Activated CD4-positive, alpha-beta memory T cell treated with anti-CD3 and anti-CD28 coated beads, Interleukin-2, amount 10 ng/mL, durations not matched to agents 7 days and 5 days (primary cell): ENCODE measurements at regions not wholly inside any gene's neighbourhood (a gene's known extent, or its start where the extent isn't known, plus 50 kb on each side); places are given as distances from the start of the nearest gene placed in this dataset.

Source experiments
- CTCF ChIA-PET: fragments of 350-600 bp; sonication (Branson Sonifier 250); formaldehyde crosslinking; loops from one replicate; lab custom pipeline; 2021; ENCODE audit warnings: antibody characterized with exemption, inconsistent platforms; lab: Charles Lee
- POLR2A ChIA-PET: fragments of 350-600 bp; sonication (Branson Sonifier 250); formaldehyde crosslinking; loops from one replicate; lab custom pipeline; 2021; ENCODE audit warnings: antibody characterized with exemption; lab: Charles Lee
- DNase-seq: peaks from one replicate; pipeline ENCODE4 v3.0.0-alpha.2; 2020
- H3K27ac Mint-ChIP-seq: one replicate; pipeline ENCODE4 v1.8.0; 2021; ENCODE audit warnings: mild to moderate bottlenecking, mixed read lengths
- H3K27me3 Mint-ChIP-seq: one replicate; pipeline ENCODE4 v1.8.0; 2021; ENCODE audit warnings: mixed read lengths
- H3K36me3 Mint-ChIP-seq: one replicate; pipeline ENCODE4 v1.8.0; 2021; ENCODE audit warnings: low read depth, mixed read lengths
- H3K4me1 Mint-ChIP-seq: one replicate; pipeline ENCODE4 v1.8.0; 2021; ENCODE audit warnings: mixed read lengths
- H3K4me3 Mint-ChIP-seq: one replicate; pipeline ENCODE4 v1.8.0; 2021; ENCODE audit warnings: mild to moderate bottlenecking, mixed read lengths
- H3K9me3 Mint-ChIP-seq: one replicate; pipeline ENCODE4 v1.8.0; 2021; ENCODE audit warnings: mixed read lengths

GRCh38 chr17:79316805-79317204 is 242.2 kb downstream of the ENGASE start:
- CTCF ChIA-PET: no interaction called here
- no peaks in the 10 kb centered on the region for H3K4me1 Mint-ChIP-seq
- POLR2A ChIA-PET: no interaction called here
- no peaks in the 10 kb centered on the region for H3K36me3 Mint-ChIP-seq
- H3K27me3 Mint-ChIP-seq: peaks cover 23% of the 10 kb centered on the region
- H3K4me3 Mint-ChIP-seq: no peak overlapping the region
- no peak overlapping the region for H3K27ac Mint-ChIP-seq
- no peak for DNase-seq
- no peaks in the 10 kb centered on the region for H3K9me3 Mint-ChIP-seq

- POLR2A ChIA-PET: no interaction called here
- no peaks in the 10 kb centered on the region for H3K9me3 Mint-ChIP-seq
- CTCF ChIA-PET: no interaction called here
- H3K4me3 Mint-ChIP-seq: no peak overlapping the region
- no peaks in the 10 kb centered on the region for H3K36me3 Mint-ChIP-seq
- no peaks in the 10 kb centered on the region for H3K4me1 Mint-ChIP-seq
- no peak for DNase-seq
- no peak overlapping the region for H3K27ac Mint-ChIP-seq
- H3K27me3 Mint-ChIP-seq: peaks cover 20% of the 10 kb centered on the region
These were observed 240.9 kb downstream of the ENGASE start for GRCh38 chr17:79315358-79316105.

DNA sequence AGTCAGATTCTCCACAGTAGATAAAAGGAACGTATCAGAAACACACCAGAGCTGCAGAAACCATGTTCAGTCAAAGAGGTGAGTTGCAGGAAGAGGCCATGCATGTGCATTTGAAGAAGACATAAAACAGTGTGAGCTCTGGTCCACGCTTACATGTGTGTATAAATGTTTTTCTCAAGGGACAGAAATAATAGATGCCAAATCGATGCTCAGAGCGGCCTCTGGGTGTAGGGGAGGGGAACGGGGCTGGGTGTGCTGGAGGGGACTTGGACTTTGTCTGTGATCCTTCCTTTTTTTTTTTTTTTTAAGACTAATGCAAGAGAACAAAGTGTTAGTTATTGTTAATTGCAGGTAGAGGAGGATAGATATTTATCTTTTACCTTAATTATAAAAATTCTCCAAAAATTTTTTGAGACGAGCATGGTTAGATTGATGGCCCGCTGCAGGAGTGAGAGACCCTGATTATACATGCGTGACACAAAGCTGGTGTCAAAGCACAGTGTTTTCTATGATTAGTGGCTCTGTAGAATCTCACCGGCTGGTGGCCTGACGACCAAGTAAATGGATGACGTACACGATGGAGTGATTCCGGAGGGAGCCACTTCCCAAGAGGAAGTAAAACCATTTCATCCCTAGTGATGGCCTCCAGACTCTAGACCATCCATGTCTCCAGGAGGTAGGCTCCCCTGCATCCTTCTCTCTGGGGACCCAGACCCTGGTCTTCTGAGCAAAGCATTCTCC is 240.2 kb downstream of the ENGASE start:
- Mint-ChIP-seq H3K4me1 (no peaks in the 10 kb centered on the region), H3K36me3 (no peaks in the 10 kb centered on the region), H3K4me3 (no peak overlapping the region), H3K9me3 (no peaks in the 10 kb centered on the region), H3K27ac (no peak overlapping the region), H3K27me3 (peaks cover 20% of the 10 kb centered on the region)
- ChIA-PET CTCF (no interaction called here), POLR2A (no interaction called here)
- DNase-seq: no peak

GRCh38 chr17:79311373-79311772 is 236.7 kb downstream of the ENGASE start:
- Mint-ChIP-seq H3K4me1 (no peaks in the 10 kb centered on the region), H3K9me3 (no peaks in the 10 kb centered on the region), H3K27ac (no peak overlapping the region), H3K36me3 (no peaks in the 10 kb centered on the region), H3K27me3 (peaks cover 16% of the 10 kb centered on the region), H3K4me3 (no peak overlapping the region)
- CTCF ChIA-PET: no interaction called here
- DNase-seq: no peak
- POLR2A ChIA-PET: no interaction called here

GRCh38 chr17:79306424-79307318 is 232.0 kb downstream of the ENGASE start:
- CTCF ChIA-PET: no interaction called here
- no peaks in the 10 kb centered on the region for H3K9me3 Mint-ChIP-seq
- peaks cover 6% of the 10 kb centered on the region for H3K27me3 Mint-ChIP-seq
- H3K4me3 Mint-ChIP-seq: no peak overlapping the region
- no peak overlapping the region for H3K27ac Mint-ChIP-seq
- H3K4me1 Mint-ChIP-seq: no peaks in the 10 kb centered on the region
- POLR2A ChIA-PET: no interaction called here
- DNase-seq: no peak
- no peaks in the 10 kb centered on the region for H3K36me3 Mint-ChIP-seq

DNA sequence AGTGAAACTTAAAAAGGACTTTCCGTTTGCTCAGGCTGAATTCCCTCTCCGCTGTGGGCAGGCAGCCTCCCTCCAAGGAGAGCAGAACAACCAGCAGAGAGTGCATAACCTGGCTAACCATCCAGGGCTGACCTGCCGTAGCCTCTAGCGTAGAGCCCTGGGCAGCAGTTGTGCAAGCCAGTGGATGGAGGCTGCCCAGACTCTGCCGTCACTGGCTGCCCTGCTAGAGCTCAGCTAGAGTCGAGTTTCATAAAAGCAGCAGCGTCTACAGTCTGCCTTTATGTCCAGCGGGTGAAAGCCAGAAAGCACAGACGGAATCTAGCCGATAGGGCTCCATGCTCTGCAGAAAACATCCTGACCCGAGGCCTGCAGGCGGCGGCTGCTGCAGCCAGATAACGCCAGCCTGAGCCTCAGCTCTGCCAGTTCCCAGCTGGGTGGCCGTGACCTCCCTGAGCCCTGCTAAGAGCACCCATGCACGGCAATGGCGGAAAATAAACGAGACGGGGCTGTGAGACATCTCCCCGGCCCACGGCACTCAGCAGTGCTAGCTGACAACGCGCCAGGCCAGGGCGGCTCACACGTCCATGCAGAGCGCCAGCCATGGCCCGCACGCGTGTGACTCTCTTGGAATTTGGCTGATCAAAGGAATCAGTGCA is 231.3 kb downstream of the ENGASE start:
- ChIA-PET CTCF (no interaction called here), POLR2A (no interaction called here)
- H3K27ac Mint-ChIP-seq: no peak overlapping the region
- no peak overlapping the region for H3K4me3 Mint-ChIP-seq
- no peaks in the 10 kb centered on the region for H3K9me3 Mint-ChIP-seq
- H3K27me3 Mint-ChIP-seq: peaks cover 6% of the 10 kb centered on the region
- H3K4me1 Mint-ChIP-seq: no peaks in the 10 kb centered on the region
- DNase-seq: no peak
- H3K36me3 Mint-ChIP-seq: no peaks in the 10 kb centered on the region

- Mint-ChIP-seq H3K27ac (no peak overlapping the region), H3K9me3 (no peaks in the 10 kb centered on the region), H3K4me1 (no peaks in the 10 kb centered on the region), H3K36me3 (no peaks in the 10 kb centered on the region), H3K4me3 (no peak overlapping the region), H3K27me3 (peaks cover 6% of the 10 kb centered on the region)
- ChIA-PET CTCF (no interaction called here), POLR2A (no interaction called here)
- DNase-seq: no peak
These were observed 230.7 kb downstream of the ENGASE start for GRCh38 chr17:79305376-79305767.

DNA sequence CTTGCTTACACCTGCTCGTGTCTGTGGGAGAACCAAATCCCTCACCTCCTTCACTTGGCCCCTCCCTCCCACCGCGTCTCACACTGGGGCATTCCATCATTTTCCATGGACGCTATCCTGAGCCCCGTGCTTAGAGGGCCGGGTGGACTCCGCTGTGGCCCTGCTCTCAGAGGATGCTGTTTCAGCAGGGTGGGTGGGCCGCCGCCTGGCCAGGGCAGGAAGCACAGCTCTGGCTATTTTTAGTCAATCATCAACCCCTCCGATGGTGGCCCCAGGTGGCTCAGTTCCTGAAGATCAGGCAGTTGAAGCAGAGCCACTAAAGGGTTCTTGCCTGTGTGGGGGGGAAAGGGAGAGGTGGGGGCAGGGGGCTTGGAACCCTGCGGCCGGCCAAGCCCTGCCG is 230.3 kb downstream of the ENGASE start:
- H3K9me3 Mint-ChIP-seq: no peaks in the 10 kb centered on the region
- H3K4me3 Mint-ChIP-seq: no peak overlapping the region
- ChIA-PET POLR2A (no interaction called here), CTCF (no interaction called here)
- DNase-seq: no peak
- peaks cover 6% of the 10 kb centered on the region for H3K27me3 Mint-ChIP-seq
- no peaks in the 10 kb centered on the region for H3K4me1 Mint-ChIP-seq
- H3K36me3 Mint-ChIP-seq: no peaks in the 10 kb centered on the region
- no peak overlapping the region for H3K27ac Mint-ChIP-seq

DNA sequence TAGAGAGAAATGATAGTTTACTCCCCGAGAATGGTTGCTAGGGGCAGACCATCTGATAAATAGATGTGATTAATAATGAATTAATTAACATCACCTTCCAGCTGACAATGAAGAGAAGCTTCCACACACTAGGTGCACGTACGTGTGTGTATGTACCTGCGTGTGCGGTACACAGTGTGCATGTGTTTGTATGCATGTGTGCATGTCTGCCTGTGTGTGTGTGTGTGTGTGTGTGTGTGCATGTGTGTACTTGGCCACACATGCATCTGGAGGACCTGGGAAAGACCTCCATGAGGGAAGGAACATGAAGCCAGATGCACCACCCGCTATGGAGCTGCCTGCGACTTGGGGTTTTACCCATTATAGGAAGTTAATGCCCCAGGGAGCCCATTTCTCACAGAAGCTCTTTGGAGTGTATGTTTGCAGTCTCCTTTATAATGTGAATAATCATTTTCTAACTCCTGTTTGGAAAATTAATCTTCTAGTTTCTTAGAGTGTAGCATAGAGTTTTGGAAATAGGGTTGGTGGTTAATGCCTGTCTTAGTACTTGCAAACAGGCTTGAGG is 229.1 kb downstream of the ENGASE start:
- no peak for DNase-seq
- POLR2A ChIA-PET: no interaction called here

GRCh38 chr17:79301469-79301868 is 226.8 kb downstream of the ENGASE start:
- no peaks in the 10 kb centered on the region for H3K9me3 Mint-ChIP-seq
- no peak overlapping the region for H3K4me3 Mint-ChIP-seq
- H3K36me3 Mint-ChIP-seq: no peaks in the 10 kb centered on the region
- ChIA-PET CTCF (interaction anchor here (0.5 kb wide), 1 partner anchor 99 kb away, joined by 3 read pairs; no protein-coding TSS in a partner anchor), POLR2A (no interaction called here)
- no peak for DNase-seq
- no peaks in the 10 kb centered on the region for H3K4me1 Mint-ChIP-seq
- H3K27ac Mint-ChIP-seq: no peak overlapping the region
- H3K27me3 Mint-ChIP-seq: peaks cover 6% of the 10 kb centered on the region

More for the DNA sequence above, 229.1 kb downstream of the ENGASE start:
- Mint-ChIP-seq H3K9me3 (no peaks in the 10 kb centered on the region), H3K36me3 (no peaks in the 10 kb centered on the region), H3K27me3 (peaks cover 6% of the 10 kb centered on the region), H3K27ac (no peak overlapping the region), H3K4me3 (no peak overlapping the region), H3K4me1 (no peaks in the 10 kb centered on the region)
- CTCF ChIA-PET: no interaction called here

GRCh38 chr17:79299349-79299748 is 224.7 kb downstream of the ENGASE start:
- Mint-ChIP-seq H3K4me1 (no peaks in the 10 kb centered on the region), H3K36me3 (no peaks in the 10 kb centered on the region), H3K9me3 (no peaks in the 10 kb centered on the region), H3K27me3 (no peaks in the 10 kb centered on the region), H3K27ac (no peak overlapping the region), H3K4me3 (no peak overlapping the region)
- POLR2A ChIA-PET: no interaction called here
- CTCF ChIA-PET: no interaction called here
- no peak for DNase-seq

GRCh38 chr17:79298799-79299198 is 224.2 kb downstream of the ENGASE start:
- ChIA-PET CTCF (no interaction called here), POLR2A (no interaction called here)
- H3K27ac Mint-ChIP-seq: no peak overlapping the region
- H3K4me3 Mint-ChIP-seq: no peak overlapping the region
- H3K27me3 Mint-ChIP-seq: no peaks in the 10 kb centered on the region
- H3K36me3 Mint-ChIP-seq: no peaks in the 10 kb centered on the region
- no peak for DNase-seq
- H3K9me3 Mint-ChIP-seq: no peaks in the 10 kb centered on the region
- H3K4me1 Mint-ChIP-seq: no peaks in the 10 kb centered on the region
